IgD-negative memory B cell (primary cell): ENCODE measurements at regions not wholly inside any gene's neighbourhood (a gene's known extent, or its start where the extent isn't known, plus 50 kb on each side); places are given as distances from the start of the nearest gene placed in this dataset.

Source experiments
- H3K27ac Mint-ChIP-seq, 3 donors: one replicate each; pipeline ENCODE4 v1.8.0; 2020 to 2022; ENCODE audit warnings: mild to moderate bottlenecking in 3 of 3, mixed read lengths in 3 of 3, moderate library complexity in 1 of 3
- H3K27me3 Mint-ChIP-seq: one replicate; pipeline ENCODE4 v1.8.0; 2021; ENCODE audit warnings: mixed read lengths
- H3K36me3 Mint-ChIP-seq: one replicate; pipeline ENCODE4 v1.8.0; 2020; ENCODE audit warnings: mild to moderate bottlenecking, mixed read lengths
- H3K4me1 Mint-ChIP-seq, 3 donors: one replicate each; pipeline ENCODE4 v1.8.0; 2020 to 2022; ENCODE audit warnings: mixed read lengths in 3 of 3, mild to moderate bottlenecking in 1 of 3
- H3K4me3 Mint-ChIP-seq, 4 donors: one replicate each; pipeline ENCODE4 v1.8.0; 2020 to 2022; ENCODE audit warnings: mild to moderate bottlenecking in 4 of 4, mixed read lengths in 4 of 4, moderate library complexity in 3 of 4
- H3K9me3 Mint-ChIP-seq, 3 donors: one replicate each; pipeline ENCODE4 v1.8.0; 2020 to 2021; ENCODE audit warnings: mixed read lengths in 3 of 3, mild to moderate bottlenecking in 1 of 3

DNA sequence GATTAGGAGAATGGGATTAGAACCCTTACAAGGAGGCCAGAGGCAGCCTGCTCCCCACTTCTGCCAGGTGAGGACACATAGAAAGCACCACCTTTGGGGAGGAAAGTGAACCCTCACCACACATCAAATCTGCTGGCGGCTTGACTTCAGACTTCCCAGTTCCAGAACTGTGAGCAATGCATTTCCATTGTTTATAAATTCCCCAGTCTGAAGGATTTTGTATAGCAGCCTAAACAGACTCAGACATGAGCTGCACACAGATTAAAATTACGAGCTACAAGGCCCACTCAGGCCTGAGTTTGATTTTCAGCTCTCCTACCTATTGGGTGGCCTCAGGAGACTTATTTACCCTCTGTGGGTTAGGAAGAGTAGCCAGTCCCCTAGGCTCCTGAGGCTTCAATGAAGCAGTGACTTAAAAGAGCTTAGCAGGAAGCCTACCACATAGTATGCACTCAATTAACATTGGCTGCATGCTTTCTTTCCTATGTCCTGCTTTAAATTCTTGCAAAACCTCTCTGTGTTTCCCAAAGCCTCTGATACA lies 350.7 kb upstream of the ZMIZ1 start:
- Mint-ChIP-seq H3K9me3 (peaks cover 0 to 3% (median 0%) of the 10 kb centered on the region in 3 donors), H3K36me3 (no peaks in the 10 kb centered on the region), H3K27me3 (peaks cover 9% of the 10 kb centered on the region), H3K27ac (no peak overlapping the region), H3K4me1 (no peaks in the 10 kb centered on the region), H3K4me3 (no peak overlapping the region)

GRCh38 chr10:78719276-78719675 lies 349.5 kb upstream of the ZMIZ1 start:
- H3K9me3 Mint-ChIP-seq: peaks cover 0 to 10% (median 0%) of the 10 kb centered on the region in 3 donors
- H3K27me3 Mint-ChIP-seq: peaks cover 13% of the 10 kb centered on the region
- H3K27ac Mint-ChIP-seq: no peak overlapping the region
- H3K4me3 Mint-ChIP-seq: no peak overlapping the region
- no peaks in the 10 kb centered on the region for H3K4me1 Mint-ChIP-seq
- H3K36me3 Mint-ChIP-seq: no peaks in the 10 kb centered on the region

DNA sequence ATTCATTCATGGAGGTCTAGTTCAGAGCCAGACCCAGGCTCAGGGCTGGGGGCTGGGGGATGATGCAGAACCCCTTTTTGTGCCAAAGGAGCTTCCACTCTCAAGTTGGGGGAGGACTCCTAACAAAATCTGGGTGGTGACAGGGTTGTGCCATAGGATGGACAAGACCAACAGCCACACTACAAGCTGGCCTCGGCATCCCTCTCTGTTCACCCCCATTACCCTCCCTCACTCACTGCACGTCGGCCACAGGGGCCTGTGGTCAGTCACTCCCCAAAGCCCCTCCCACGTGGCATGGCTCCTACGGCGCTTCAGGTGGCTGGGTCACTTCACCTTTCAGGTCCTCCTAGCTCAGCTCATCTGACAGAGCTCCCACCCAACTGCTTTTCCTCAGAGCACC lies 348.7 kb upstream of the ZMIZ1 start:
- Mint-ChIP-seq H3K4me3 (no peak overlapping the region), H3K9me3 (peaks cover 0 to 11% (median 0%) of the 10 kb centered on the region in 3 donors), H3K36me3 (no peaks in the 10 kb centered on the region)

DNA sequence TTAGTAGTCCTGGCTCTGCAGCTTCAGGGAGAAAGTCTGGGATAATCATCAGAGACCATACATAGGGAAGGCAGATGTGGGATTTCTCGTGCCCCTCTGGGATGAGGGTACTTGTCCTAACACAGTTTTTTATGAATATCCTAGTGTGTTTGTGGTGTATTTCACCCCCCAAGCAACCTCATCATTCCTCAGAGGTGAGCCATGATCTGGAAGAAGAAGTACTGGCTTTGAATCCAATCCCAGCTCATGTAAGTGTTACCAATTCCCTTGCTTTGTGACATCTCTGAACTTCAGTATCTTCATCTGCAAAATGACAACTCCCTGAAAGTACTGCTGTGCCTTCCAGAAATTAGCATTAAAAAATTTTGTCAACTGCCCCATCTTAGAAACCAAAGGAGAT lies 347.5 kb upstream of the ZMIZ1 start:
- Mint-ChIP-seq H3K4me3 (no peak overlapping the region), H3K9me3 (peaks cover 0 to 11% (median 0%) of the 10 kb centered on the region in 3 donors), H3K4me1 (no peaks in the 10 kb centered on the region), H3K27ac (peak overlapping the region in 1 of 3 donors; percentile 5), H3K36me3 (peaks cover 2% of the 10 kb centered on the region), H3K27me3 (peaks cover 18% of the 10 kb centered on the region)

More for the DNA sequence above, 348.7 kb upstream of the ZMIZ1 start:
- no peak overlapping the region for H3K27ac Mint-ChIP-seq
- H3K27me3 Mint-ChIP-seq: peaks cover 18% of the 10 kb centered on the region
- no peaks in the 10 kb centered on the region for H3K4me1 Mint-ChIP-seq

DNA sequence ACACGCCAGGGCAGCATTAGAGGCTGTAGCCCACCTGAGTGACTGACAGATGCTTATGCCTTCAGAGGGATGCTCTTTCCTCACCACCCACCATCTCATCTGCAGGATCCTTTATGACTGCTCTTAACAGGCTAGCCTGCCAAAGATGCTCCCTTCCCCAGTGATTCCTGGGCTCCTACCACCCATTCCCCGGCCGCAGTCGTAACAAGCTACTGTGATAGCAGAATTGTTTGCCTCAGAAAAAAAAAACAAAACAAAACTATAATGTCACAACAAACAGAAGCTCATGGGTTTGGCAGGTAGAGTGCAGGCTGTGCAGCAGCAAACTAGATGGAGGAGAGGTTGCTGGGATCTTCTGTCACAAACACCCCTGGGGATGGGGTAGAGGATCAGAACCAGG lies 343.9 kb upstream of the ZMIZ1 start:
- H3K9me3 Mint-ChIP-seq: peaks cover 0 to 11% (median 0%) of the 10 kb centered on the region in 3 donors
- peaks cover 2% of the 10 kb centered on the region for H3K36me3 Mint-ChIP-seq
- no peak overlapping the region for H3K27ac Mint-ChIP-seq
- no peak overlapping the region for H3K4me3 Mint-ChIP-seq
- H3K4me1 Mint-ChIP-seq: no peaks in the 10 kb centered on the region
- peaks cover 22% of the 10 kb centered on the region for H3K27me3 Mint-ChIP-seq

- peaks cover 12% of the 10 kb centered on the region for H3K27me3 Mint-ChIP-seq
- H3K4me3 Mint-ChIP-seq: no peak overlapping the region
- H3K36me3 Mint-ChIP-seq: peaks cover 2% of the 10 kb centered on the region
- peaks cover 0 to 8% (median 0%) of the 10 kb centered on the region in 3 donors for H3K9me3 Mint-ChIP-seq
- H3K27ac Mint-ChIP-seq: peak overlapping the region in 1 of 3 donors; percentile 79
- H3K4me1 Mint-ChIP-seq: no peaks in the 10 kb centered on the region
Observed at GRCh38 chr10:78726171-78726570, 342.6 kb upstream of the ZMIZ1 start.

DNA sequence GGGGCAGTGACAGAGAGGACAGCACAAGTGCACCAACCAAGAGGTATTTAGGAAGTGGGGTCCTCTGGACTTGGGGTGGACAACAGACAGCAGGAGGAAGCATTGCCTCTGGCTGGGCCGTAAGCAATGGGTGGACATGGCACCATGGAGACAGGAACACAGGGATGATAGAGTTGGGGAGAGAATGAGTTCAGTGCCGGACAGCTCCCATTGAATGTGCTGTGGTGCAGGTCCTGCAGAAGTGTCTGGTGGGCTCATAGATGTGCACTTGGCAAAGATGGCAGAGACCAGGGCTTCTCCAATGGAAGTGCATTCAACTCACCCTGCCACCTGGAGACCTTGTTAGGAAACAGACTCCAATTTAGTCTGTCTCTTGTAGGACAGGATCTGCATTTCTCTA lies 341.5 kb upstream of the ZMIZ1 start:
- Mint-ChIP-seq H3K9me3 (peaks cover 0 to 8% (median 0%) of the 10 kb centered on the region in 3 donors), H3K4me3 (no peak overlapping the region), H3K4me1 (no peaks in the 10 kb centered on the region), H3K27me3 (peaks cover 12% of the 10 kb centered on the region), H3K27ac (no peak overlapping the region), H3K36me3 (peaks cover 2% of the 10 kb centered on the region)

GRCh38 chr10:78727728-78728127 lies 341.0 kb upstream of the ZMIZ1 start:
- no peak overlapping the region for H3K27ac Mint-ChIP-seq
- H3K36me3 Mint-ChIP-seq: peaks cover 2% of the 10 kb centered on the region
- no peak overlapping the region for H3K4me3 Mint-ChIP-seq
- H3K27me3 Mint-ChIP-seq: peaks cover 12% of the 10 kb centered on the region
- H3K9me3 Mint-ChIP-seq: peaks cover 0 to 8% (median 0%) of the 10 kb centered on the region in 3 donors
- H3K4me1 Mint-ChIP-seq: no peaks in the 10 kb centered on the region

DNA sequence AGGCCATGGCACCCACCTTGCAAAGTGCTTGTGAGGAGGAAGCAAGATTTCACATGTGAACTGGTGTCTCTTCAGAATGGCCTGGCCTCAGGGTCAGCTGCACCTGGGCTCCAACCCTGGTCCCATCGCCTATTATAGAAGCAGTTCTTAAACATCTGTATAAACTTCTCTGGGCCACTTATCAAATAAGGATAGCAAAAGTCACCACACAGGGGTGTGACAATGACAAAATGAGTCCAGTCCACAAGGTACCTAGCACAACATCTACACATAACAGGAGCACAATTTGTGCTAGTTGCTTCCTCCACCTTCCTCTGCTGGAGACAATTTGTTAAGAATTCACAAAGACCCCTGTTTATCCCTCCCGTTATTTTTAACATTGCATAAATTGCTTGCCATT lies 340.6 kb upstream of the ZMIZ1 start:
- peaks cover 14% of the 10 kb centered on the region for H3K27me3 Mint-ChIP-seq
- peaks cover 2% of the 10 kb centered on the region for H3K36me3 Mint-ChIP-seq
- H3K4me3 Mint-ChIP-seq: no peak overlapping the region
- no peak overlapping the region for H3K27ac Mint-ChIP-seq
- no peaks in the 10 kb centered on the region for H3K4me1 Mint-ChIP-seq
- H3K9me3 Mint-ChIP-seq: peaks cover 0 to 8% (median 0%) of the 10 kb centered on the region in 3 donors

GRCh38 chr10:78729366-78729765 lies 339.4 kb upstream of the ZMIZ1 start:
- H3K36me3 Mint-ChIP-seq: peaks cover 2% of the 10 kb centered on the region
- H3K9me3 Mint-ChIP-seq: peaks cover 0 to under 1% (median 0%) of the 10 kb centered on the region in 3 donors
- H3K4me1 Mint-ChIP-seq: no peaks in the 10 kb centered on the region
- peaks cover 10% of the 10 kb centered on the region for H3K27me3 Mint-ChIP-seq
- H3K4me3 Mint-ChIP-seq: no peak overlapping the region
- H3K27ac Mint-ChIP-seq: no peak overlapping the region

DNA sequence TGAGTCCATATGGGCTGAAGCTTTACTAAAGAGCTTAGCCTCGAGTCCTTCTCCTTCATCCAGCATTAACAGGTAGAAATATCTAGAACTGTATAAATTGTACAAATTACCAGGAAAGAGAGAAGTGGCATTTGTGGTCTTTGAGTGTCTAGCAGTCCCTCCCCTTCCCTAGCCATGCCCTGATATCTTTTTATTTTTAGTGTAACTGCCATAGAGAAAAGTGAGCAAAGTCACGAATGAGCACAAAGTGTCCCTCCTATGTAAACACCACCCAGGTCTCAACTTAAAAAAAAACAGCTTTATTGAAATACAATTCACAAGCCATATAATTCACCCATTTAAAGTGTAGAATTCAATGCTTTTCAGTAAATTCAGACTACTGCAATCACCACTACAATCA lies 339.0 kb upstream of the ZMIZ1 start:
- no peaks in the 10 kb centered on the region for H3K9me3 Mint-ChIP-seq
- H3K27ac Mint-ChIP-seq: no peak overlapping the region
- H3K4me3 Mint-ChIP-seq: no peak overlapping the region
- H3K36me3 Mint-ChIP-seq: peaks cover 2% of the 10 kb centered on the region
- peaks cover 5% of the 10 kb centered on the region for H3K27me3 Mint-ChIP-seq
- H3K4me1 Mint-ChIP-seq: no peaks in the 10 kb centered on the region

GRCh38 chr10:78730754-78731153 lies 338.0 kb upstream of the ZMIZ1 start:
- Mint-ChIP-seq H3K4me1 (no peaks in the 10 kb centered on the region), H3K36me3 (peaks cover 2% of the 10 kb centered on the region), H3K4me3 (no peak overlapping the region), H3K27ac (no peak overlapping the region), H3K9me3 (peaks cover 0 to 2% (median 0%) of the 10 kb centered on the region in 3 donors), H3K27me3 (peaks cover 8% of the 10 kb centered on the region)

DNA sequence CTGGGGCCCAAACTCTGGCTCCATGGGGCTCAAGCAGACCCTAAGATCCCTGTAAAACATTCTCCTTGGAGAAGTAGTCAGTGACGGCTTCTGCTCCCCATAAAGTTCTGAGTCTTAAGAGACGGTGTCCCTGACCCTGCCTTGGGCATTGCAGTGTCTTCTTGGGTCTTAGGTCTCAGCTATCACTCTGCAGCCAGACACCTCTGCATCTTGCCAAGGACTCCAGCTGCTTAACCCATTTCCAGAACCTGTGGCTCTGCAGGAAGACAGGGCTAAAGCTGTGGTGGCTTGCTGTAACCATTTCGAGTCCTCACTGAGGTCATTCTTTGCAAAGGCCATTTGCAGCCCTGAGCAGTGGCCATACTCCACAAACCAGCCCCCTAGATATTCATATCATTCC lies 337.1 kb upstream of the ZMIZ1 start:
- Mint-ChIP-seq H3K27me3 (peaks cover 8% of the 10 kb centered on the region), H3K36me3 (no peaks in the 10 kb centered on the region), H3K27ac (no peak overlapping the region), H3K9me3 (peaks cover 0 to 2% (median 0%) of the 10 kb centered on the region in 3 donors), H3K4me3 (no peak overlapping the region), H3K4me1 (no peaks in the 10 kb centered on the region)

GRCh38 chr10:78732381-78732780 lies 336.4 kb upstream of the ZMIZ1 start:
- no peak overlapping the region for H3K4me3 Mint-ChIP-seq
- no peak overlapping the region for H3K27ac Mint-ChIP-seq
- no peaks in the 10 kb centered on the region for H3K36me3 Mint-ChIP-seq
- H3K4me1 Mint-ChIP-seq: no peaks in the 10 kb centered on the region
- H3K9me3 Mint-ChIP-seq: peaks cover 0 to 2% (median 0%) of the 10 kb centered on the region in 3 donors
- H3K27me3 Mint-ChIP-seq: peaks cover 8% of the 10 kb centered on the region

- peaks cover 6% of the 10 kb centered on the region for H3K27me3 Mint-ChIP-seq
- no peaks in the 10 kb centered on the region for H3K36me3 Mint-ChIP-seq
- H3K27ac Mint-ChIP-seq: no peak overlapping the region
- peaks cover 0 to 2% (median 0%) of the 10 kb centered on the region in 3 donors for H3K9me3 Mint-ChIP-seq
- peaks cover 0 to 2% (median 0%) of the 10 kb centered on the region in 3 donors for H3K4me1 Mint-ChIP-seq
- peak overlapping the region in 1 of 4 donors; percentile 66 for H3K4me3 Mint-ChIP-seq
Observed at GRCh38 chr10:78736926-78737630, 331.7 kb upstream of the ZMIZ1 start.
